HG03558 (cell line): ENCODE measurements at regions not wholly inside any gene's neighbourhood (a gene's known extent, or its start where the extent isn't known, plus 50 kb on each side); places are given as distances from the start of the nearest gene placed in this dataset.
"Not testable (repeated sequence)": the region's sequence is repeated elsewhere in the genome, so short reads cannot be mapped to it uniquely, and the experiment has no call there.

ENCODE experiments used
- ATAC-seq: cut with Tn5 transposase; IDR thresholded peaks from one replicate; pipeline ENCODE4 v1.9.1; 2021; ENCODE audit warnings: moderate number of reproducible peaks; ENCODE audit not compliant: unreplicated experiment; ENCODE audit errors: extremely low read depth

DNA sequence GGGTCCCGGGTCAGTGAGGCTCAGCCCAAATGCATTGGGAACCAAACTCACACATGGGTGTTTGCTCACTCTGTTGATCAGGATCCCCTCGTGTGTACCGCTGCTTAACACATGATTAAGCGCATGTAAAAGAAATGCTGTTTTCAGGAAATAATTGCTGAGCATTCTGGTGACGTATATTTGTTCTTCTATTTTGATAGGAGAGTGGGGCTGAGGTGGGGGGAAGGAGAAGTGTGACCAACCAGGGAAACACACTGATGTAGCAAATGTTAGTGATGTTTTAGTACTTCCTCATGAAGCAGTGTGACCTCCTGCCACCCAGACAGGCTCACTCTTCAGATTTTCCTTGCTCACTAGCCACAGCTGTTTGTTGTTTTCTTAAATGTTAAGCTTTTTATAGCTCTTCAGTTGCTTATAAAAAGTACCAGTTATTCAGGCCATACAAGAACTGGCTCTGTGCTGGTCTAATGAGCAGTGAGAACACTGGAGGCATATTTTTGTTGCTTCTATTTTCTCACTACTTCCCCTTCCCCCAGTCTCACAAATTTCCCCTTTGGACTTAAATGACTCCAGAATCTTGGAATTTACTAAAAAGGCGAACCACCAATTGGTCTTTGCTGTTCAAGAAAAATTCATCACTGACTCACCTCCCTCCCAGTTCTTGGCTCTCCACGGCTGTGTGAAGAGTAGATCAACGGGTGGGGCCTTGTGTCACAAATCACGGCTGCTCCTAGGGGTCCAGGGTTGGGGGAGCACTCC, 79.2 kb upstream of the BACH2 start:
- no peak for ATAC-seq

DNA sequence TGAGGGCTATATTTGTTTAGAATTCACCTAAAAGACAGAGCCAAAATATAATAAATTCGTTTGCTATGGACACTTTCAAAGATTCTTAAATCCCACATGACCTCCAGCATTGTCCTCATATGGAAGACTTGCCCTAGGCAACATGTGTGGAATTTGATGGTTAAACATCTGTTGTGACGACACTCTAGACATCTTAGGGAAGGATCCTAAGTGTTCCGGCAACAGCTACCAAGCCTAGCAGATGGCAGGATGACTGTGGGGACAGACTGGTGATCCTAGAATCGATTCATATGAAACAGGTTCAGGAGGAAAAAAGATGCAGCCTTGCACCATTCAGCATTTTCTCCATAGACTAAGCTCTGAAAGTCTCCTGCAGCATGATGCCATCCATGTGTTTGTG, 77.6 kb upstream of the BACH2 start:
- no peak for ATAC-seq

DNA sequence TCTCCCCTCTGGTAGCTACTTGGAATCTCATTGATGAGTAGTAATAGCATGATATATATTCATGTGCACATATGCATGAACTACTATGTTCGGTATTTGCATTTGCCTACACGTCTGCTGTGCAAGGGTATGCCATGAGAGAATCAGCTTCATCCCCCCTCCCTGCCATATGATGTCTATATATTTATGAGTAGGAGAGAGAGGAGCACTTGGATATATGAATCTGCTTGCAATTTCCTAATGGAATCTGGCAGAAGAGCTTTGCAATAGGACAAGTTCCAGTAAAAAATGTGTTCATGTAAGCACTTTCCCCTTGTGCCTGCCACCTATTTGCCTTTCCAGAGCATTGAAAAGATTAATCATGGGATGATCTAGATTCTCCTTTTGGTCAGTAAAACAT, 76.2 kb upstream of the BACH2 start:
- no peak for ATAC-seq

DNA sequence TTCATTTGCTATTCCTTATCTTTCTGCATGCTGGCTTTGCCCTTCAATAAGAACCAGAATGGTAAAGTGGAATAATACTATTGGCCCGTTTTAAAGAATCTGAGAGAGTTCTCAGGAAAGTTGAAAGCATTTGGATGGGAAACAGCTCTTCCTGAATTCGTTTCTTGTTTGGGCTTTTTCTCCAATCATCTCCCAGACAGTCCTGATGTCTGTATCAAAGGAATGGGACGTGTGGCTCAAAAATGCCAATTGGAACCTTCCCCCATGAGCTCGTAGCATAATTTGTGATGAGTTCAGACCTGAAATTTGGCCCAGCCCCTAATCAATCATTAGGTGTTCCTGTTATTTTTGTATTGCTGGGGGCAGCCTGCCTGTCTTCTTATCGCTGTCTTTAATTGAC, 75.8 kb upstream of the BACH2 start:
- ATAC-seq: no peak

DNA sequence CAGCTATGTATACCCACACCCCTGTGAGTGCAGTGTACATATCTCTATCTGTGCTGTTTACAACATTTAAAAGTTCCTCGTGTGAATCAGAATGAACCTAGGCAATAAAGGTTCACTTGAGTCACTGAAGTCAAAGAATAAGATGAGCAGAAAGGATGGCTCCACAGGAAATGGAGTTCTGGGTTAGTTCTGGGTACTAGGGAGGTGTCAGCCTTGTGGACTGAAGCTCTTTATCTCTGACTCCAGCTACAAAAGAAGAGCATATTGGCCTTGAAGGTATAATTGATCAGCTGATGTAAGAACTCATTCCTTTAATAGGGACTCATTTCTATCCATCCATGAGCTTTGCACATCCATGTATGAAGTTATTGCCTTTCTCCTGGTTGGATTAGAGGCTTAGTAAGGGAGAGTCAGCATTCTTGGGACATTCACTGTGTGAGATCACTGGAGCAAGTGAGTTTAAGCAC, 73.9 kb upstream of the BACH2 start:
- ATAC-seq: no peak

DNA sequence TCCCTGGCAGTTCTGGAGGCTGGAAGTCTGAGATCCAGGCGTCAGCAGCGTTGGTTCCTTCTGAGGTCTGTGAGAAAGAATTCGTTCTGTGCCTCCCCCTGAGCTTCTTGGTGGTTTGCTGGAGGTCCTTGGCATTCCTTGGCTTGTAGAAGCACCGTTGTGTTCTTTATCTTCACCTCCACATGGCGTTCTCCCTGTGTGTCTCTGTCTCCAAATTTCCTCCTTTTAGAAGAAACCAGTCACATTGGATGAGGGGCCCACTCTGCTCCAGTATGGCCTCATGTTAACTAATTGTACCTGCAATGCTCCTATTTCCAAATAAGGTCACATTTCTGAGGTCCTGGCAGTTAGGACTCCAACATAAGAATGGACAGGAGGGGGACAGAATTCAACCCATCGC, 73.0 kb upstream of the BACH2 start:
- ATAC-seq: no peak

DNA sequence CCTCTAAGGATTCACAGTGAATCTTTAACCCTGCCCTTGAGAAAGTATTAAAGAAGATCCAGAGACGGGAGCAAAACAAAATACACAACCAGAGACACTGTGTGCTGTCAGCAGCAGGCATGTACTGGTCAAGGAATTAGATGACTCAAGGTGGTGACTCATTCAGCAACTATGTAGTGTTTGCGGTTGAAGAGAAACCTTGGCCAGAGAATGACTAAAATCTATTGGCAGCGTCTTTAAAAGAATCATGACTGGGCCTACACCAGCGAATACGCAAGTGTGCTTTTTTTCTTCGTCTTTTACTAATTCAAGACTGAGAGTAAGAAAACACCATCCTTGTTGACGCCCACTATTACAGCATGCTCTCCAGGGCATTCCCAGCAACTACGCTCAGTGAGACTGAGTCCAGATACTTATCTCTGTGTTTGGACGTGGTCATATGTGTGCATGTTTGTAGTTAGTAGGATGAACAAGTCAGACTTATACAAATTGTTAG, 72.4 kb upstream of the BACH2 start:
- peak; percentile 98 for ATAC-seq

DNA sequence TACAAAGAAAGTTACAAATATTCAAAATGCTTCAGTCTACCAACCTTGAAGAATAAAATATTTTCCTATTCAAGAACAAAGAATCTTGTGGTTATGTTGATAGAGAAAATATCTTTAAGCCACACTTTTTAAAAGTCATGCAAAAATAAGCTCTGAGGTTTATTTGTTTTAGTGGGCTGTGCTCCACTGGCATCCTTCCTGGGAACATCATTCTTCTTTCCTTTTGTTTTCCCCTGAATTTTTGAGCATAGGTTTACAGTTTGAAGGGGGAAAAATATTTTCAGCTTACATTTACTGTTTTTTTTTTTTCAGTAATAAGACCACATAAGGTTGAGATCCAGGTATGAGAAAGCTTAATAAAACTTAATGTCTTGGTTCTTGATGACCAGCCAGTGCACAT, 72.0 kb upstream of the BACH2 start:
- ATAC-seq: no peak

DNA sequence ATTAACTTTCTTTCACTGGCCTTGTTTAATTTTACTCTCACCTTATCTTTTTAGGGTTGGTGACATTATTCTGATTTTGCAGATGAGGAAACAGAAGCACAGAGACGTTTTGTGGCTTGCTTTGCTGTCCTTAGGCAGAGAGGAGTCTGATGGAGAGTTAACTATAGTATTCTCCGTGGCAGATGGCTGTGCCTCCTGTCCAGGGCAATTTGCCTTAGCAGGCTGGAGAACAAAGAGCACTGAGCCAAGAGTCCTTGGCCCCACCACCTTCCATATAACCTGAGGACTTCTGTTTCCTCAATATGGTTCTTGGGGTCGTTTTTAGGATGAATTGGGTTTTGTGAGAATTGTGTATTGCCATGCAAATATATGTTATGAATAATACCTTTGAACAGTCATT, 71.4 kb upstream of the BACH2 start:
- no peak for ATAC-seq

DNA sequence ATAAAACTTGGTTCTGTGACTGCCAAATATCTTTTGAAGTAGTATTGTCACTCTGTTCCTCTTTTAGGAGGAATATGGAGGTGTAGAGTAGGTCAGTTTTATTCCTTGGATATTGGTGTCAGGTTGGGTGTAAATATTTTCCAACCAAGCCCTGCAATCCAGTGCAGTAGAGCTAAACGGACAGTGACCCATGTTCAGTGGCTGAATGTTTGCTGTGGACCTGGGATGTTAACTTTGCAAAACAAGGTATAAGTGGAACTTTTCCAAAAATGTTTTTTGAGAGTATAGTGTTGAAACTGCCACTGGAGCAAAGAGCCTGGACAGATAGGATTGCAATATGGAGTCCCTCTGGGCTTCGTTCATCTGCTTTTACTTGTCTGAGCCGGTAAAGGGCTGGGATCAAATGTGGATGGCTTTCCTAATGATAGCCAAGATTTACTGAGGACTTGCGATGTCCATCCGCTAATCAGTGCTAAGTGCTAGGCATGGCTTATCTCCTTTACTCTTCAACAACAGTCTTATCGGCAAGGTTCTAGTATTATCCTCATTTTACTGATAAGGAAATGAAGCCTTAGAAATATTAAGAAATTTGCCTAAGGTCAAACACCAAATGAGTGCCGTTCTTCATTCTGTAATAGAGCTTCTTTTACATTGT, 69.0 kb upstream of the BACH2 start:
- no peak for ATAC-seq

DNA sequence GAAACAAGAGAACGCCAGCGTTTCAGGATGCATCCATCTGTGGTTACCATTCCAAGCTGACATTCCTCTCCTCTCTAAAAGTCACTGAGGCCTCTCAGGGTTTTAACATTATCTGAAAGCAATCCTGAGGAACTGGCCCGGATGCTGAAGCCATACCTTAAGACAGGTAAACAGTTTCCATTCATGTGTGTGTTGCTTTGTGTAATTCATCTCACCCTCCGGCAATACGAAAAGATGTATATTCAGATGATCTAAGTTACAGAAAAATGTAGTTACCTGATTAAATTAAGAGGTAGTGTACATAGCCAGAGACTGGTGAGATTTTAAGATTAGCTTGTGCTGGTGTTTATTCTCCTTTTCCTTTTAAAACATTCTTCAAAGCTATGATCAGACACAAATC, 68.4 kb upstream of the BACH2 start:
- no peak for ATAC-seq

DNA sequence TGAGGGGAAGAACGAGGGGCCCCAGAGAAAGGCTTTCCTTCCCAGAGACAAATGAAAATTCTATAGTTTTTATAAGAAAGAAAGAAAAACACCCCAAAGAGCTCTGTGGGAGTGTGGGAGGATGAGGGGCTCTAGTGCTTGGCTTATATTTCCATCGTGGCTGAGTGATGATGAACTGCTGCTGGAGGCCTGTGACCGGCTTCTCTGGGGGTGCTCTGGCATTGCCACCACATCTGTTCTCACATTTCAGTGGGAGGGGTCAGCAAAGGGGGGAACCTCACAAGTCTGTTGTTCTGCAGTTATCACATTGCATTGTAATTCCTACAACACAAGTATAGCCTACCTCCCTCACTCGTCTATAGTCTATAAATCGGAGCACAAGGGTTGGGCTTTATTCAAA, 67.6 kb upstream of the BACH2 start:
- no peak for ATAC-seq

DNA sequence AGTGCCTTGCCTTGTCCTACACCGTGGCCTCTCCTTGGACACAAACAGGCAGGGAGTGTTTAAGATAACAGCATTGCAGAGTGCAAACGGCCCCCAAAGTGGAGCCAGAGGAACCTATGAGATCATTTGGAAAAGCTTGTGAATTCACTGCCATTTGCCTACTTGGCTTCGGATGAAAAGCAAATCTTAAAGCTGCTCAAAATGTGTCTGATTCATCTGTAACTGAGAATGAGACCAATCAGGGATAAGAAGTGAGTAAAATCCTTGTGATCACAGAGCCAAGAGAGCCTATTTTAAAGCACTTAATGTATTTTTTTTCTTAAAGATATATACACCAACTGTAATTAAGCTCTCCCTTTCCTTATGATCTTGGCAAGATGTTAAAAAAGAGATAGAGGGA, 65.7 kb upstream of the BACH2 start:
- no peak for ATAC-seq

DNA sequence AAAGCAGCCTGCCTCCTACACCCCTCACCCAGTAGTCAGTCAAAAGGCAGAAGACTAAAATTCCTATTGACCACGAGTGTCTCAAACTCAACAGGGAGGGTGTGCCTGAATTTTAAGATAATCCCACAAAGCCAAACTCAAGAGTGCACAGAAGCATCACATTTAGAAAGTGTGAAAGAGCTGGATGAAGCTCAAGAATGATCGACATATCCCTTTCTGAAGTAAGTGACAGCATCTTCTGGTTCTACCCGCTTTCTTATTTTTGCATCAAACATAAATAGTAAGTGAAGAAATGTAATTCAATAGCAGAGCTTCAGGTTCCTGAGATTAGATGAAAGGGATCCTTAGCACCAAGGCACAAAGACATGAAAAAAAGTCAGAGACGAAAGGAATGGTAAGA, 64.5 kb upstream of the BACH2 start:
- no peak for ATAC-seq

DNA sequence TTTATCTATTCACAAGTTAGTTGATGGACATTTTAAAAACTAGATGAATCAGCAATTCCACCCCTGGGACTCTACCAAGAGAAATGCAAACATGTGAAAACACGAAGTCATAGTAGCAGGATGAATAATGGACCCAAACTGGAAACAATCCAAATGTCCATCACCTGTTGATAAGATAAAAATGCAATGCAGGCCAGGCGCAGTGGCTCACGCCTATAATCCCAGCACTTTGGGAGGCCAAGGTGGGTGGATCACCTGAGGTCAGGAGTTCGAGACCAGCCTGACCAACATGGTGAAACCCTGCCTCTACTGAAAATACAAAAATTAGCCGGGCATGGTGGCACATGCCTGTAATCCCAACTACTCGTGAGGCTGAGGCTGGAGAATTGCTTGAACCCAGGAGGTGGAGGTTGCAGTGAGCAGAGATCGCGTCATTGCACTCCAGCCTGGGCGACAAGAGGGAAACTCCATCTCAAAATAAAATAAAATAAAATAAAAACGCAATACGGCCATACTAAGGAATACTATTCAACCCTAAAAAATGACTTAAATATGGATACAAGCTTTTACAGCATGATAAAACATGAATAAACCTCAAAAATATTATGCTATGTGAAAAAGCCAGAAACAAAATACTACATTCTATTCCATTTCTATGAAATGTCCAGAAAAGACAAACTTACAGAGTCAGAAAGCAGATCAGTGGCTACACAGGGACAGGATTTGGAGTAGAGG, 61.6 kb upstream of the BACH2 start:
- not testable (repeated sequence) for ATAC-seq

DNA sequence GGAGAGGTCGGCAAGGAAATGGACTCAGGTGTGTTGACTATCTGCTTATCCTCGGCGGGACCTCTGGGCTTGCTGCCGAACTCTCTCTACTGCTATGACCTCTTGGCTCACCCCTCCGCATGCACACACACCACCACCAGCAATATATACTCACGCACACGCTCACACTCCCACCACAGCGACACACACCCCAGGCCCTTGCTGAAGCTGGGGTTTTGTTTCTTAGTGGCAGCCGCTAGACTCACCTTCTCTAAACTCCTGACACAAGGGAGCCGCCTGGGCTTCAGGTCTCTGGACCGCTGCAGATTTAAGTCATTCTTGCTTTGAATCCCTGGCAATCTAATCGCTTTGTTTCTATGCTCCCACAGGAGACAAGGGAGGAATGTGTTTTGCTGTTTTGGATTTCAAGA, 59.4 kb upstream of the BACH2 start:
- no peak for ATAC-seq

DNA sequence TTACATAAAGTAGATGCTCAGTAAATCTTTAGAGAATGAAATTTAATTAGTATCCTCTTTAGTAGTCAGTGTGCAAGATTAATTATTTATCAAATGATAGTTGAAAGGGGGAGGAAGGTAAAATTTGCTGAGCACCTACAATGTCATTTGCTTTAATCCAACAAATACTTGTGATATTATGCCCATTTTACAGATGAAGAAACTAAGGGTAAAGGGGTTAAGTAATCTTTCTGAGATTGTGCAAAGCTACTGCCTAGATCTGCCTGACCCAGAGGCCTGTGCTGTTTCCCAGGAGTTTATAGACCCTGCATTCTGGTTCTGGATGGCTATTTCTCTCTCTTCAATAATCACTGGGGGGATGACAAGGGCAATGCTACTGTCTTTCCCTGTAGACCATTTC, 58.3 kb upstream of the BACH2 start:
- no peak for ATAC-seq

DNA sequence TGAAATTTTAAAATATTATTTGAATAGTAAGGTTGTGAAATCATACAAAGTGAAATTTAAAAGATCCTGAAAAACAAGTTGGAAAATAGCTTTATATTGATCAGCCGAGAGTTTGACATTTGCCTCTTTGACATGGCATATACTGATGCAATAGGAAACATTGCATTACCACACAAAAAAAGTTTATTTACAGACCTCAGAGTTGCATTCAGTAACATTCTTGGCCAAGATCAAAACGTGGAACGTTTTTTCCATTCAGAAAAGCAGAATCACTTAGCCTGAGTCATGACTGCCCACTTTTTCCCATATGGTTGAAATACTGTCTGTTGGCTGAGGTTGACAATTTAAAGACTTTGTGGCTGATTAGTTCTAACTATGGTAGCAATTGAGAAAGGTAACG, 55.1 kb upstream of the BACH2 start:
- ATAC-seq: no peak

DNA sequence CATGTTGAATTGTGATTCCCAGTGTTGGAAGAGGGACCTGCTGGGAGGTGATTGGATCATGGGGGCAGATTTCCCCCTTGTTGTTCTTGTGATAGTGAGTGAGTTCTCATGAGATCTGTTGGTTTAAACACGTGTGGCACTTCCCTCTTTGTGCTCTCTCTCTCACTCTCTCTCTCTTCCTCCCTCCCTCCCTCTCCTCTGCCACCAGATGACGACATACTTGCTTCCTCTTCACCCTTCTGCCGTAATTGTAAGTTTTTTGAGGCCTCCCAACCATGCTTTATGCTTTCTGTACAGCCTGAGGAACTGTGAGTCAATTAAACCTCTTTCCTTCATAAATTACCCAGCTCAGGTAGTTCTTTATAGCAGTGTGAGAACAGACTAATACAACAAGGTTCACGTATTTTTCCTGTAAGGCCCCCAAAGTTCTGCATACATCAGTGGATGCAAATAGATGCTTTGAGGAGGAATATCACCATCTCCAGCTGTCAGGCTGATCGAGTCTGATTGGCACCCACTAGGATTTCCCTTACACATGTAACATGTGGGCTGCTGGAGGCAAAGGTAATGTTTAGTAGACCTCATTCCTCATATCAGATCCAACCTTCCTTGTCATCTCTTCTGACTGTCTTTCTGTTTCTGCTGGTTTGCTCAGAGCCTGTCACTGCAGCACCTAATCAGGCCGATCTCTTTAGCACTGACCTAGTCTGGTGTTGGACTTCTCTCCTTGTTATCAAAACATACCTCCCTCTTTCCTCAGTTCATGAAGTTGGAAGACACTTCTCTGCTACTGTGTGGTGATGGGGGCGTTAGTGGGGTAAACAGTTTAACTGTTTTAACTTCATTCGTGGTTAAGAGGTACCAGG, 54.3 kb upstream of the BACH2 start:
- no peak for ATAC-seq

DNA sequence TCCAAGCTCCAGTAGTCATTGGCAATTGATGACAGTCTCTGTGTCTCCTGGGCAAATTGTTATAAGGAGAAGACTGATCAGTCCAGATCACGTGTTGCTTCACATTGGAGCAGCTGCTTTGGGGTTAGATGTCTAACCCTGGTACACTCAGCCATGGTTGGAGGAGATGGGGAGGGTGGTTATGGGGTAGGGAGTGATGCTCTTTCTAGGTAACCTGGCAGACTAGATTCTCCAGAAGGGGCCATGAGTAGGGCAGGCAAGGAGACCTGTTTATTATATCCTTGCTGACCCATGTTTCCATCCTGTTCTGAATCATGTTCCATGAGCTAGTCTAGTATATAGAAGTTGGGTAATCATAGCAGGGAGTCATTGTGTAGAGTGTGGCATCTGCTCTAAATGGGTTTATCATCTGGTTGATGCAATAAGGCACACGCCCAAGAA, 50.8 kb upstream of the BACH2 start:
- no peak for ATAC-seq
